ENCODE measurements at regions not wholly inside any gene's neighbourhood (a gene's known extent, or its start where the extent isn't known, plus 50 kb on each side); places are given as distances from the start of the nearest gene placed in this dataset.

DNA sequence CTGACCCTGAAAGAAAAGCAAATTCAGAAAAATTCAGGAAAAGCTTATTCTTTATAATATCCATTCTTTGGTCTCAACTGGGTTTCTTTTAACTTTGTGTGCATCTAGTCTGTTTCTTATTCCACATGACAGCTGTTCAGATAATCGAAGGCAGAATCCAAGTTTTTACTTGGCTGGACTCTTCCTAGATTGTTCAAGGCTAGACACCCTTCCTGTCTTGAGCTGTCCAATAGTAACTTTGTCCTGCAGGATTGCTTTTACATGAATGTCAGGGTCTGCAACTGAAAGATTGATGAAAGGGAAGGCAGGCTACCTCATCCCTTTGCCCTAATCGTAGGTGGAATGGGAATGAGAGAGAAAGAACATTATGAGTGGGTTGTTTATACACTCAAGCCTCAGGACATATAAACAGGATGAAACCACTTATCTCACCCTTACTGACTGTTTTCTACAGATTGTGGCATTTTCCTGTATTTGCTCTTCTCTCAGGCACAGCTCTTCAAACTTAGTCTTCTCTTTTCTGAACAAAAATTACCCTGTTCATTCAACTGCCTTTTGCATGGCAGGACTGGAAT, 76.9 kb downstream of the LEPR start:
- TF ChIP-seq, protein P1, sequence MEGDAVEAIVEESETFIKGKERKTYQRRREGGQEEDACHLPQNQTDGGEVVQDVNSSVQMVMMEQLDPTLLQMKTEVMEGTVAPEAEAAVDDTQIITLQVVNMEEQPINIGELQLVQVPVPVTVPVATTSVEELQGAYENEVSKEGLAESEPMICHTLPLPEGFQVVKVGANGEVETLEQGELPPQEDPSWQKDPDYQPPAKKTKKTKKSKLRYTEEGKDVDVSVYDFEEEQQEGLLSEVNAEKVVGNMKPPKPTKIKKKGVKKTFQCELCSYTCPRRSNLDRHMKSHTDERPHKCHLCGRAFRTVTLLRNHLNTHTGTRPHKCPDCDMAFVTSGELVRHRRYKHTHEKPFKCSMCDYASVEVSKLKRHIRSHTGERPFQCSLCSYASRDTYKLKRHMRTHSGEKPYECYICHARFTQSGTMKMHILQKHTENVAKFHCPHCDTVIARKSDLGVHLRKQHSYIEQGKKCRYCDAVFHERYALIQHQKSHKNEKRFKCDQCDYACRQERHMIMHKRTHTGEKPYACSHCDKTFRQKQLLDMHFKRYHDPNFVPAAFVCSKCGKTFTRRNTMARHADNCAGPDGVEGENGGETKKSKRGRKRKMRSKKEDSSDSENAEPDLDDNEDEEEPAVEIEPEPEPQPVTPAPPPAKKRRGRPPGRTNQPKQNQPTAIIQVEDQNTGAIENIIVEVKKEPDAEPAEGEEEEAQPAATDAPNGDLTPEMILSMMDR (IDR thresholded peaks at IDR 0.05): no peak

GRCh38 chr1:65503427-65503826, 83.0 kb downstream of the LEPR start:
- TF ChIP-seq, protein P1 (IDR thresholded peaks at IDR 0.05): no peak

DNA sequence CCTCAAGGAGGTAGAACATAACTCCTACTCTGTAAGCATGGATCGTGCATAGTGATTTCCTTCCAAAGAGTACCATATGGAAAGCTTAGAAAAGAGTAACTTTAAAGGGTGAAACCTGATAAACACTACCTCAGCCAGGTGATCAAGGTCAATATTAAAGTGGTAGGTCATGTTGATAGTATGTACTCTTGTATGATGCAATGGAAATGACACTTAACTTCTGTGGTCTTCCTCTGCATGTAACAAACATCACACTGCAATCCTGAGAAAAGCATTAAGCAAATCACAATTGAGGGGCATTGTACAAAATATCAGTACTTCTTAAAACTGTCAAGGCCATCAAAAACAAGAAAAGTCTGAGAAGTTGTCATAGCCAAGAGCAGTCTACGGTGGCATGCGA, 83.8 kb downstream of the LEPR start:
- TF ChIP-seq, protein P1 (IDR thresholded peaks at IDR 0.05): no peak

DNA sequence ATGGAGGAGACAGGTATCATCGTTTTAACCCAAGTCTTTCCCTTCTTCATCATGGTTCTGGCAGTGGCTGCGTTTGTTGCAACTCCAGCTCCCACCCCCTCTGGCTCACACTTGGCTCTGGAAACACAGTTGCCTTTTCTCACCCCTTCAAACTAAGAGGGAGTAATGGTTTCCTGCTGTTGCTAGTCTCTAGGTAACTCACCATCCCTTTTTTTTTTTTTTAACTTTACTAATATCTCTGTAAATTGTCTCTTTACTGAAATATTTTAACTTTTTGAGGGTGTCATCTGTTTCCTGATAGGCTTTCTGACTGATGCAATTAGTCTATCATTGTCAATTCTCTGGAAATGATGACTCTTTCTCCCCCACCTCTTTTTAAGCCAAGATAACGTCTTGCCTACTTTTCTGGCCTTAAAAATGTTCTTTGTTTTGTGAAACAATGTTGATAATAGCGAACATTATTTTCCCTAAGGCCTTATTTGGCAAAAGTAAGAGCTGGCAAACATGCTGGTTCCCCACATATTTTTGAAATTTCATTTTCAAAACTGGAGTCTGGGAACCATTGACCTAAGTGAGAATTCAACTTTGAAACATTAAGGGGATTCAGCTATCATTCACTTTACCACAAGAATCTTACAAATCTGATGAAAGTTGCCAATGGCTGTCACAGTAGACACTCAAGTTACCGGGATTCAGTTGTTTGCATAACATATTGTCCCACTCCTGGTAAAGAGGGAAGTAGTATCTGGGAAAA, 85.3 kb downstream of the LEPR start:
- TF ChIP-seq, protein P1 (IDR thresholded peaks at IDR 0.05): no peak

GRCh38 chr1:65508051-65508450, 87.6 kb downstream of the LEPR start:
- TF ChIP-seq, protein P1 (IDR thresholded peaks at IDR 0.05): no peak

- TF ChIP-seq, protein P1 (IDR thresholded peaks at IDR 0.05): no peak
Observed at GRCh38 chr1:65509912-65510680, 89.6 kb downstream of the LEPR start.

DNA sequence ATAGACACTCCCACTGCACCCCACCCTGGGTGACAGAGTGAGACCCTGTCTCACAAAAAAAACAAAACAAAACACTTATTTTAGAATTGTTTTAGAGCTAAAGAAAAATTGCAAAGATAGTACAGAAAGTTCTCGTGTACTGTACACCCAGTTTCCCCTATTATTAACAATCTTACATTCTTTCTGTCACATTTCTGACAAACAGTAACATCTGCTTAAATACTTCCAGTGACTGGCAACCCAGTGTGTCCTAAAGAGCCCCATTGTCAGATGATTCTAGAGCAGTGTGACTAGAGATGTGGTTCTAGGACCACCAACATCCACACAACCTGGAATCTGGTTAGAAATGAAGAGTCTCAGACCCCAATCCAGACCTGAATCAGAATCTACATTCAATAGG, 90.5 kb downstream of the LEPR start:
- TF ChIP-seq, protein P1 (IDR thresholded peaks at IDR 0.05): no peak

Measured in LNCAP (cell line).